GM19035 (cell line): ENCODE measurements at regions not wholly inside any gene's neighbourhood (a gene's known extent, or its start where the extent isn't known, plus 50 kb on each side); places are given as distances from the start of the nearest gene placed in this dataset.

Experiments used
- ATAC-seq: cut with Tn5 transposase; IDR thresholded peaks from one replicate; pipeline ENCODE4 v1.9.1; 2021; ENCODE audit not compliant: unreplicated experiment

DNA sequence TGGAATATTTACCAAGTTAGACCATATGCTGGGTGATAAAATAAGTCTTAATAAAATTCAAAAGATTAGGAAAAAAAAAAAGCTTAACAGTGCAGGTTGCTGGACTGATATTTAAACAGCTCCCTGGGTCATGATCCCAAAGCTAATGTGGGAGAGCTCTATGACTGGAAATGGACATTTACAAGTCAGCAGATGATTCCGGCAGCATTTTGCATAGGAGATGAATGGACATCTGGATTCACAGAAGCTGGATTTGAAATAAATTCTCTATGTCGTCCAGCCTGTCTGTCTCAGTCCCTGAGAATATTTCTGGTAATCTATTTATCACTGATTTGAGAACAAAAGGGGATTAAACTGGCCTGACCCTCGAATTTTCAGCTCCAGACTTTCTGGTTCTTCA lies 52.3 kb upstream of the KLHL25 start:
- ATAC-seq = no peak

DNA sequence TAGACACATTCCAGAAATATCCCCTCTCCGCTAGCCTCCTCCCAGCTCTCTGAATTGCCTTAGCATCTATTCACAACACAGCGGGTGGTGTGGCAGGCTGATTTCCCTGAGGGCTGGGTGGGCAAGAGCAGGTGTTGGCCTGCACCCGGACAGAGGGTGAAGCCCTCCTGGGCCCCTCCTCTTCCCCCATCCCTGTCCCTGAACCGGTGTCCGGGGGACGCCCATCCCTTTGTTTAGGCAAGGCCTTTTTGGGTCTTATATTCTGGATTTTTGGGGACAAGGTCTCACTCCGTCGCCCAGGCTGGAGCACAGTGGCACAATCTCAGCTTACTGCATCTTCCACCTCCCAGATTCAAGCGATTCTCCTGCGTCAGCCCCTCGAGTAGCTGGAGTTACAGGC lies 55.2 kb upstream of the KLHL25 start:
- ATAC-seq = no peak

DNA sequence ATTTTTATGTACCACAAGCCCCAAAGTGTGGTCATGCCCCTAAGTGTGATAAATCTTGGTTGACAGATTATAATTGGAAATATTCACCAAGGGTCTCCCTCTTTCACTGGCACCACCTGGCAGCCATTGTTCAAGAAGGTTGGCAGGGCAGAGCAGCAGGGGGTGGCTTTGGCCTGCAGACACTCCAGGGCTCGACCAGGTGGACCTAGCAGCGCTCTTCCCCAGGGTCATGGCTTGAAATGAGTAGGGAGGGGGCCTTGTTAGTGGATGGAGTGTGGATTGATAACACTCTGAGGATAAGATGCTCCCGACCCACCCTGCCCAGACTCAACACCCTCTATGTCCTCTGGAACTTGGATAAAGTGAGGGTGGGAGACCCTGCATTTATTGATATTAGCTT lies 58.2 kb upstream of the KLHL25 start:
- ATAC-seq = no peak

DNA sequence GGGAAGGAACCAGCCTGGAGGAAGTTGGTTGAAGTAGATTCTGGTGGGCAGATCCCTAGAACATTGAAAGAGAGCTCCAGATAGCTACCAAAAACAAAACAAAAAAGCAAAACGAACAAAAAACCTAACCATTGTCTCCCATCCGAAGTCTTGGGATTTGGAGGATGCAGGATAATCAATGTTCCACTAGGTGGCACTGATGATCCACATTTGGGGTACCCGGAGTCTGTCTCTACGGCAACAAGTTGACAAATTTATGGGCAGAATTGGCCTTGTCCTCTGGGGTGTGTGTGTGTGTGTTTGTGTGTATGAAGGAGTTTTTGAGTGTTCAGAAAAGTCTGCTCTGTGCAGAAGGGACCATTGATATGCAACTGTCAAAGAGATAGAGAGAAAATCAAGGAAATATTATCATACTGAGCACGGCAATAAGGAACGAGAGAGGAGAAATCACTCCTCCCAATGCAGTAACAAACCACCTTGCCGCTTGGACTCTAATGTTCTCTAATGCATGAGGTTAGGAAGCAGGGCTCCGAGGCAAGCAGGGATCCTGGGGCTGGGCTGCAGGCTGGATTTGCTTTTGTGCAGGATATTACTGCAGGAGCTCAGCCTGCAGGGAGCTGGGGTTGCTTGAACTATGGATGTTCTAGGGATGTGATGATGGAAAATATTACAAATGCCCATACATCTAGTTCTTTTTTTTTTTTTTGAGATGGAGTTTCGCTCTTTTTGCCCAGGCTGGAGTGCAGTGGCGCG lies 59.8 kb upstream of the KLHL25 start:
- ATAC-seq = peak; percentile 57

DNA sequence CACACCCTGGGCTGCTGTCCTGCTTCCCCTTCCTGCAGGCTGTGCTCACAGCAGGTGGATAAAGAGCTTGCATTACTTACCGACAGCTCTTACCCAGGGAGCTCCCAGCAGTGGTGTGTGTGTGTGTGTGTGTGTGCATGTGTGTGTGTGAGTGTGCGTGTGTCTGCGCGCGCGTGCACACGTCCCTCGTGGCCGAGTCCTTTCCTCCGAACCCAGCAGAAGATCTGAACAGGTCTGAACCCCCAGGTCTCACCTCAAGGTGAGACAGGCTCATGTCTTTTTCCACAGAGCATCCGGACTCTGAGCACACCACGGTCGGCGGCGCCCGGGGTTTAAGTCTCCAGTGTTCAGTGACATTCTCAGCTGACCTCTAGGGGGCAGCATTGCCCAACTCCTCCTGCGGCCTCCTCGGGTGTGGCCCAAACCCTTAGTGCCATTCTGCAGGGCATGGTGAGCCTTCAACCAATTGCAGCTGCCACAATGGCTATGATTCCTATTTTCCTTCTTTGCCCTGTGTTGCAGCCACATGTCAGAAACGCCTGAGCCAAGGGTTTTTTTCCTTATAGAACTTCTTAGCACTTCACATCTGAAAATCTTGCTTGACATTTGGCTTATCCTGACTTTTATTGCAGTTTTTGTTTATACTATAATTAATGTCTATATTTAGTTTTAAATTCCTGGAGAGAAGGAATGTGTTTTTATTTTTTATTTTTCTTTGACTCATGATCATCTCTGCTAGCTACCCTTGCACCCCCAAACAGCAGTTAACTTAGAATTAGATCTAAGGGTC lies 64.1 kb upstream of the KLHL25 start:
- peak; percentile 91 for ATAC-seq

DNA sequence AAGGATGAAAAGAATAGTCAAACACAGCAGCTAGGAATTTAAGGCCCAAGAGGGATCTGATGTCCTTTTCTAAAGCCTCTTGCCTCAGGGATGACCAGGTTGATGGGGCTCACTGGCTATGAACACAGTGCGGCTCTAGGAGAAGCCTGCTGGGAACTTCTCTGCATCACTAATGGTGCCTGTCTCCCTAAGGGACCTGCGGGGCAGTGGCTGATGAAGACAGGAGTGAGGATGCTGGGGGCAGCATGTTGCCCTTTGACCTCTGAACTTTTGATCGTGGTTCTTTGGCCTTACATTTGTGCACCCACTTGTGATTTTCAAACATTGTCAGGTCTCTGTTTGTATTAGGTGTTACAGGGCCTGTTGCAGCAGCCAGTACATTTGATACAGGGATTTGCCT lies 64.9 kb upstream of the KLHL25 start:
- ATAC-seq = no peak

DNA sequence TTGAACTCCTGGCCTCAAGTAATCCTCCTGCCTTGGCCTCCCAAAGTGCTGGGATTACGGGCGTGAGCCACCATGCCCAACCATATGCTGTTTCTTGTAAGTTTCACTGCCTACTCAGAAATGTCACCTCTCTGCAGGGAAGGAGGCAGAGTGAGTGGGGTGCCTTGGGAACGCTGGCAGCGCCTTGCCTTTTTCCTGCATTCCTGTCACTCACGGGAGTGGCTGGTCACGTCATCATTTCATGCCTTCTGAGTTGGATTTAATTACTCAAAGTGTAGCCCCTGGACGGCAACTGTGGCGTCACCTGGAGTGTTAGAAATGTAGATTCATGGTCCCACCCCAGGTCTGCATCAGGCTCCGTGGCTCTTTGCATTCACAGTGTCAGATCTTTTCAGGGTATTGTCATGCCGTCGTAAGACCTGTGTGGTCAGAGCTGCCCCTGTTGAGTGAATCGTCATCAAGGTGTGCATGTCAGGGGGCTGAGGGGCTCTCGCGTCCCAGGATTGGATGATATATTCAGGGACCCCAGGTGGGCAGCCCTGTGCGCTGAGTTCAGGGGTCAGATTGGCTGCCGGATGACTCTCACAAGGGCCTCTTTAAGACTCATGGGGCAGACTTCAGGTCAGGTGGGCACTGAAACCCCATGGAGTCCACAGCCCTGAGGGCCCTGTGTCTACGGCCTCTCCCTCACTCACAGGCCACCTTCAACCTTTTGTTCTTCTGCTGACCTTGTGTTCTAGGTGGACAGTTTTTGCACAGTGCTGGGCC lies 65.9 kb upstream of the KLHL25 start:
- ATAC-seq = no peak

DNA sequence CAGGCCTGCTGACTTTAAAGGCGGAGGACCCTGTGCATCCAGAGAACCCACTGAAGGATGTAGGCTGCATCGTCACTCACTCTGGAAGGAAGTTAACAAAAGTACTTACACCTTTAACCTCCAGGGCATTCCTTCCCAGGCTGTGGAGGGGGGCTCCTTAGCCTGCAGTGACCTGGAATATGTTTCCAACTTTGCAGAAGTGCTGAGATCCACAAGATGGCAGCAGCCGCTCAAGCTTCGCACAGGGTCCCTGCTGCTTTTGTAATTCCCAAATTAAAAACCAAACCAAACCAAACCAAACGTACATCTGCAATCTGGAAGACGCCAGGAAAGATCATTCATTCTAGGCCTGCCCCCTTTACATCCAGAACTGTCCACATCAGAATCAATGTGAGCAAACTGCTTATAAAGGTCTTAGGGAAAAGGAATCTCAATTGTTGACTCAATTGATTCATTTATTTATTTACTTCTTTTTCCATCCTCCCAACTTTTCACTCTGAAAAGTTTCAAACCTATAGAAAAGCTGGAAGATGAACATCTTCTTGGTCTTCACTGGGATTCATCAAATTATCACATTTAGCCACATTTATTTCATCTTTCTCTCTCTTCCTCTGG lies 70.5 kb upstream of the KLHL25 start:
- ATAC-seq = no peak

DNA sequence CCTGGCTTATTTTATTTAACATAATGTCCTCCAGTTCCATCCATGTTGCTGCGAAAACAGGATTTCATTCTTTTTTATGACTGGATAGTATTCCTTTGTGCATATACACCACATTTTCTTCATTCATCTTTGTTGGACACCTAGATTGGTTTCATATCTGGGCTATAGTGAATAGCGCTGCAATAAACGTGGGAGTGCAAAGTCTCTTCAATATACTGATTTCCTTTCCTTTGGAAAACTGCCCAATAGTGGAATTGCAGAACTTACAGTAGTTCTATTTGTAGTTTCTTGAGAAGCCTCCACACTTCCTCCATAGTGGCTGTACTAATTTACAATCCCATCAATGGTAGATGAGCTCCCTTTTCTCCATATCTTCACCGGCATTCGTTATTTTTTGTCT lies 72.5 kb upstream of the KLHL25 start:
- no peak for ATAC-seq

DNA sequence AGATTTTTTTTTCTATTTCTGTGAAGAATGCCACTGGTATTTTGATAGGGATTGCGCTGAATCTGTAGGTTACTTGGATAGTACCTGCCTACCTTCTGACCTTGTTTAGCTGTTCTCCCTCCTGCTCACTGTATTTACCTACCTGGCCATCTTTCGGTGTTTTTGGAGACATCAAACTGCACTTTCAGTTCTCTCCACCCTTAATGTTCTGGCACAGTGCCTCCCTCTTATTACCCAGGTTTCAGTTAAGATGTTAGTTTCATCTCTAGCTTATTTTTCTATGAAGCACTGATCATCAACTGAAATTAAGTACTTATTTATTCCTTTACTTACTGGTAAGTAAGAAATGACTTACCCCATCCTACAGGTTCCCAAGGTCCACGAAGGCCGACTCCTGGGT lies 74.4 kb upstream of the KLHL25 start:
- no peak for ATAC-seq

DNA sequence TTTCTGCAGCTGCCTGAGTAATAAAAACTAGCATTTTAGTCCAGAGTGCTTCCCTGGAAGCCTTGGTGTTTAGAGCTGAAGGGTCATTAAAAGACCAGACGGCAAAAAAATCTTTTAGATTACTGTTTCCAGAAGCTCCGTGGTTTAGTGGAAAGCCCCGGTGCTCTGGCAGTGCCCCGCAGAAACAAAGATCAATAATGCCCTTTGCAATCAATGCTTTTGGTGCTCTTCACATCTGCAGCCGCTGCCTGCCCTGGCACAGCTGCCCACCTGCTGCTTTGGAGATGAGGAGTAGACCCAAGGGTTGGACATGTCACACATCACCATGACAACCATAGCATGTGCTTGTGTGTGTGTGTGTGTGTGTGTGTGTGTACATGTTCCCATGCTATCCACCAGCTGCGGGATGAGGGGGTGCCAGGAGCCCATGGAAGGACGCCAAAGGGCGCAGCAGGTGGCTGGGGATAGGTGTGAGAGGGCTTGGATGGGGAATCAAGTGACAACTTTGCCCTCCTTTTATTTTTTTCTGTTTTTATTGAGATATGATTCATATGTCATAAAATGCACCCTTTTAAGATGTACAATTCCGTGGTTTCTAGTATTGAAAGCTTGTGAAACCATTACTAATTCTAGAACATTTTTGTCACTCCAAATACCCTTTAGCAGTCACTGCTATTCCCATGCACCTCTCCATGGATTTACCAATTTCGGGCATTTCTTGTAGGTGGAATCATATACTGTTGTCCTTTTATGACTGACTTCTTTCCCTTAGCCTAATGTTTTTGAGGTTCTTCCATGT lies 75.7 kb upstream of the KLHL25 start:
- no peak for ATAC-seq

DNA sequence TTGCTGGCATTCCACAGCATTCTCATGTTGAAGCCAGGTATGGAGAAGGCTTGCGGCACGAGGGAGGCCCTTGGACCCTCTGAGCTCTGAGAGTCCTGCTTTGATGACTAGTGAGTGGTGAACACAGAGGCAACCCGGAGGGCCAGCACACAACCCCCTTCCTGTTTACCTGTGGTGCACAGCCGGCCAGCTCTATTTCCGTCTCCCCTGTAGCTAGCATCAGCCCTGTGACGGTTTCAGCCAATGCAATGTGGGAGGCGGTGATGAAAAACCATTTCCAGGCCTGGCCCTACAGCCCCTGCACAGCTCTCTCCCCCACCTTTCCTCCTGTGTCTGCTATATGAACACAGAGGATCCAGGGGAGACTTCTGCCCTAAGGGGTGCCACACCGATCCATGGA lies 76.8 kb upstream of the KLHL25 start:
- no peak for ATAC-seq

DNA sequence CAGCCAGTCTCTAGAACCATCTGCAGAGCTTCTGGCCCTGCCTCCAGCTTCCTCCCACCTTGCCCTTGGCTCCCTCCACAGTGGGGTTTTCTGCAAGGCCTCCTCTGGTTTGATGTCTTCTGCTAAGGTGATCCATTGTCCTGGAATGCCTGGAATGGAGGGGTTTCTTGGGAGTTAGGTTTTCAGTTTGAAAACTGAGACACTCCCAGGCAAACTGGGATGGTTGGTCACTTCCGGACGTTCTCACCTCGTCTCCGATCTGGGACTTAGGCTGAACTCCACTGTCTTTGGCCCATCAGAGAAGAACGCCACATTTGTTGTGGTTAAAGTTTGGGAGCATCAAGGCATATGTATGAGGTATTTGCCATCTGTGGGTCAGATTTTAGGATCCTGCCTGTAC lies 77.4 kb upstream of the KLHL25 start:
- ATAC-seq = no peak

DNA sequence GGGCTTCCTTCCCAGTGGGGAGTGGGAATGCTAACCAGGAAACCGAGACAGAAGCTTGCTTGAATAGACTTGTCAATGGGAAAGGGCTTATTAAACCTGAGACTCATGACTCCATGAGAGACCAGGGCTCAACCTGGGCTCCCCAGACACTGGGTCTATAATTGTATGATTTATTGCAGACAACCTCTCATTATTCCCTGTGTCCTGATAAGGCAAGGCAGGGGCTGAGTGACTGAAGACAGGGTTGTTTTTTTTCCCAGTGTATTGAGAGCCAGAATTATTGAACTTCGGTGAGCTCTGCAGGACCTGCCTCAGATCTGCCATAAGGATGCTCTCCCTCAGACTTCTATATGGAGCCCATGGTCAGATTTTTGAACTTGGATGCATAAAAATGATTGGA lies 79.5 kb upstream of the KLHL25 start:
- no peak for ATAC-seq

DNA sequence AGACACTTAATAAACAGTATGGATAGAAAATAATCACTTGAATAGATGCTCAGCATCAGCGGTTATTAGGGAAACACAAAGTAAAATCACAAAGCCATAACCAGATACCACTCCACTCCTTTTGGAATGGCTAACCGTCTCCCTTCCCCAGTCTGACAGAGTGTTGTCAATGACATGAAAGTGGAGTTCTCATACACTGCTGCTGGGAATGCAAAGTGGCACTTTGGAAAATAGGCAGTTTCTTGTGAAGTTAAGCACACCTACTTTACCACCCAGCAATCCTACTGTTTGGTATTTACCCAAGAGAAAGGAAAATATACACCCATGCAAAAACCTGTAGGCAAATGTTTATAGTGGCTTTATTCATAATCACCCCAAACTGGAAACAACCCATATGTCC lies 81.0 kb upstream of the KLHL25 start:
- no peak for ATAC-seq

DNA sequence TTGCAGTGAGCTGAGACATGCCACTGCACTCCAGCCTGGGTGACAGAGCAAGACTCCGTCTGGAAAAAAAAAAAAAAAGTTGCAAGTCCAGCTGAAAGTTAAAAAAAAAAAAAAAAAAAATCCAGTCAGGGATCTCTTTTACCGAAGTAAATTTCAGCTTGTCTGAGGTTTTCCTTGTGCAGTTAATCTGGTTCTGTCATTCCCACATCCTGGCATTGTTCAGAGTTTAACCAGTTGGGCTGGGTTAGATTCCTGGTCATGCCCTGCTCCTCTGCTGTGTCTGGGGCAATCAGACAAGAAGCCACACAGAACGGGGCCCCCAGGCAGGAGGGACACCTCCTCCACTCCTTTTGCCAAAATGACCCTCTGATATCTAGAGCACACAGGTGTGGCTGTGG lies 84.1 kb upstream of the KLHL25 start:
- no peak for ATAC-seq

DNA sequence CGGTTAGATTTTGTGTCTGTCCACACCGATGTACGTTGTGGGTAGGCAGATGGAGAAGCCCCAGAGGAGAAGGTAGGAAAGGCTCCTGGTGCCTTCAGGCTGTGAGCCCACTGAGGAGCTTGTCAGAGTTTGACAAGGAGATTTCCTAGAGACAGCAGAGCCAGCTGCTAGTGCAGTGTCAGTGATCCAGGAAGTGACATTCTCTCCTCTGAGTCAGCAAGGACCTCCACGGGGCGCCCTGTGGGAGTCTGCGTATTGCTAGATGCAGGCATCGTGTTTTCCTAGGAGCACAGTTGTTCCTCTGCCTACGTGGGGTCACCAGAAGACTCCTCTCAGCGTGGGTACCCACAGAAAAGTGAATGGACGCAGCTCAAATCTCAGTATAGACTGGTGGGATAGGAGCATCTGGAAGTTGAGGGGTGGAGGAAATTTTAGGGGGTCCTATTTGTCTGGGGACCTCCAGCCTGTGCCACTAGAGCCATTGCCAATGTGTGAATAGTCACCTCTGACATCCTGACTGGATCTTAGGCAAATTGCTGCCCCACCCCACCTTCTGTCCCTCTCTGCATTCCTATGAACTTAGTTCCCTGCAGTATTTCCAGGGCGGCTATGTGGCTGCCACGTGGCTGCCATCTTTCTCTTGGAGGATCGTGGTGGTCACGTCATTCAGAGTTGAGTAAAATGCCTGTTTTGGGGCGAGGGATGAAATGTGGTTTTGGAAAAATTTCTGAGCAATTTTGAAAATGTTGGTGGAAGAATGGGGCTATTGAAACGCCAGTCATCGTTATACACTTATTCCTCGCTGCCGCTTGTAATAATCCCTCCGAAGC lies 84.8 kb upstream of the KLHL25 start:
- ATAC-seq = no peak

DNA sequence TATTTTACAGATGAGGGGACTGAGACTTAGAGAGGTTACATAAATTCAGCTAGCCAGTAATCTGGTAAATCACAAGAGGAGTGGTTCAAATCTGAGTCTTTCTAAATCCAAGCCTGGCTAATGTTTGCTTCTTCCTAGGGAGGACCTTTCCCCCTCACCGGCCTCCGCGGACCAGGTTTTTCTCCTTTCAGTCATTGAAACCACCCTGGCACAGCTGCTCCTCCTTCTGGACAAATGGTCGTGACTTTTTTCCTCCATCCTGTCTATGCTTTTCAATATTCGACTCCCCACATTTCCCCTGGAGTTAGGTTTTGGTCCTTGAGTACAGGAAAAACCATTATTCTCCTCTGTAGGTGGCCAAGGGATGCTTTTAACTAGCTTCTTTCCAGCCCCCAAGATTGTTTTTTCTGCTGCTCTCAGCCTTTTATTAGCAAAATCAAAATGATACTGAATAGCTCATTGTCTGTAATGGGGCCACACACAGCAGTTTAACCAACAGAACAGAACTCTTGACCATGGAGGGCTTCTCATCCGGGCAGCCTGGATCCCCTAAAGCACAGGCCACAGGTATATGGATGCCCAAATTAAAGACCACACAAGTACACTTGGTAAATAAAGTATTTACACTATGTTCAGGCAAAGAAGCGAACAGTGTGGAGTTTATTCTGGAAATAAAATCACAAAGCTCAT lies 85.9 kb upstream of the KLHL25 start:
- ATAC-seq = no peak

DNA sequence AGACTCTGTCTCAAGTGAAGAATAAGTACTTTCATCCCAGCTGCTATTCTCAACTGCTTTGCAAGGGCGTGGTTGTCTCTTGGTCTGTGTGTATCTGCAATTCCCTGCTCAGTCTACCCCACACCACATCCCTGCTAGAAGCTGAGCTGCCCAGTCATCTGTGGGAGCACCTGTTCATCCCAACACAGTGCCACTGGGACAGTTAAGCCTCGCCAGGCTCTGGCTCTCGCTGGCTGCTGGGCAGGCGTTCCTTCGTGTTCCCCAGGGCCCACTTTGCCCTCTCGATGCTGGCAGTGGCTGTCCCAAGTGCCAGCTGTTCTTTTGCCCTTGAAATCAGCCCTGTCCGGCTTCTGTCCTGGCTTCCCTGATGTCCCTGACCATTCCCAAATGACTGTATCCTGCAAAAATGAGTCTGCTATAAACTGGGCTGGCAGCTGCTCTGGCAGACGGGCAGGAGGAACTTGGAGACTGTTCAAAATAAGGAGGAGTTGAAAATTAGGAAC lies 91.6 kb upstream of the KLHL25 start:
- no peak for ATAC-seq
